K562 (cell line): ENCODE measurements at regions not wholly inside any gene's neighbourhood (a gene's known extent, or its start where the extent isn't known, plus 50 kb on each side); places are given as distances from the start of the nearest gene placed in this dataset.

Experiments used
- ATAC-seq: fragments of 200-7000 bp; cut with Tn5 transposase; 3 replicates; pipeline ENCODE4 v1.9.1; 2020; ENCODE audit warnings: moderate library complexity
- BruUV-seq: library from RNA; stranded (reverse); fragments of 400-500 nt; replicated peaks from 2 replicates; lab custom pipeline; 2021; lab: Mats Ljungman, UMichigan
- CTCF ChIA-PET: fragments of 300-600 bp; formaldehyde crosslinking; extraction: SDS; loops from one replicate; lab custom pipeline; 2021; ENCODE audit warnings: low intra/inter-chr PET ratio; lab: Yijun Ruan, JAX
- POLR2A ChIA-PET: fragments of 300-600, 350-650 bp; sonication (Branson Sonifier 250); formaldehyde crosslinking; extraction: SDS; loops from one replicate; lab custom pipeline; 2021; ENCODE audit warnings: antibody characterized with exemption, inconsistent platforms; lab: Yijun Ruan, JAX
- DNase-seq, 4 experiments: peaks; one replicate each; pipeline versions ENCODE4 v3.0.0 to v3.0.0-alpha.2; 2011 to 2018; ENCODE audit warnings: low spot score in 3 of 4, mixed read lengths in 3 of 4; ENCODE audit errors: extremely low read depth in 1 of 4
- FAIRE-seq: peaks from 2 replicates; lab custom pipeline; 2011; peaks lifted over from hg19 to GRCh38; lab: Jason Lieb, UNC
- H2AFZ ChIP-seq: 2 replicates; pipeline ENCODE4 v1.6.0; 2011; ENCODE audit warnings: low read depth, low read length, control low read depth, inconsistent platforms
- H3K27ac ChIP-seq: fragments of 200-600 bp; 3 replicates; pipeline ENCODE4 v1.8.0; 2011; ENCODE audit warnings: low read depth, mild to moderate bottlenecking, control low read depth, inconsistent platforms, low read length, moderate library complexity, mixed read lengths; ENCODE audit errors: extremely low read depth
- H3K27me3 ChIP-seq, 2 experiments: fragments of 300-600 bp in 1 of 2; 2 replicates in 1 of 2; 3 replicates in 1 of 2; pipeline versions ENCODE4 v1.6.0 to v1.8.0; 2011; ENCODE audit warnings: inconsistent platforms in 2 of 2, low read length in 2 of 2, mild to moderate bottlenecking in 1 of 2, mixed read lengths in 1 of 2, moderate library complexity in 1 of 2; ENCODE audit not compliant: control insufficient read depth in 2 of 2, insufficient read depth in 2 of 2
- H3K36me3 ChIP-seq: fragments of 300-600 bp; 3 replicates; pipeline ENCODE4 v1.8.0; 2011; ENCODE audit warnings: mild to moderate bottlenecking, low read length, inconsistent platforms; ENCODE audit not compliant: control insufficient read depth, insufficient read depth
- H3K4me1 ChIP-seq, 2 experiments: fragments of 200-600 bp in 1 of 2; replicated peaks in 1 of 2; 2 replicates in 1 of 2; 3 replicates in 1 of 2; pipeline versions ENCODE4 v1.5.1 to v1.8.0; 2011; ENCODE audit warnings: inconsistent platforms in 2 of 2, low read length in 2 of 2, mild to moderate bottlenecking in 1 of 2, mixed read lengths in 1 of 2, moderate library complexity in 1 of 2; ENCODE audit not compliant: control insufficient read depth in 2 of 2, insufficient read depth in 2 of 2
- H3K4me2 ChIP-seq: 2 replicates; pipeline ENCODE4 v1.6.1; 2011; ENCODE audit warnings: low read length, control low read depth, inconsistent platforms, mixed read lengths; ENCODE audit not compliant: insufficient read depth
- H3K4me3 ChIP-seq: fragments of 200-600 bp; sonication (generic), shearing (Covaris generic); 2 replicates; pipeline ENCODE4 v1.5.1; 2016; ENCODE audit warnings: control low read depth, inconsistent platforms
- H3K79me2 ChIP-seq: fragments of 200-600 bp; 3 replicates; pipeline ENCODE4 v1.8.0; 2011; ENCODE audit warnings: low read length, inconsistent platforms; ENCODE audit not compliant: control insufficient read depth, insufficient read depth
- H3K9ac ChIP-seq, 2 experiments: 2 replicates each; pipeline versions ENCODE4 v1.6.0 to v1.6.1; 2011; ENCODE audit warnings: low read depth in 2 of 2, low read length in 2 of 2, control low read depth in 1 of 2, inconsistent platforms in 1 of 2, mild to moderate bottlenecking in 1 of 2, mixed read lengths in 1 of 2; ENCODE audit not compliant: insufficient read depth in 1 of 2
- H3K9me1 ChIP-seq: one replicate; pipeline ENCODE4 v1.6.0; 2011; ENCODE audit warnings: inconsistent platforms, mild to moderate bottlenecking, low read length, moderate library complexity; ENCODE audit not compliant: control insufficient read depth, insufficient read depth
- H3K9me3 ChIP-seq: replicated peaks from 2 replicates; pipeline ENCODE4 v1.5.1; 2011; ENCODE audit warnings: low read depth, low read length, inconsistent platforms; ENCODE audit not compliant: control insufficient read depth, insufficient read depth
- H4K20me1 ChIP-seq: replicated peaks from 2 replicates; pipeline ENCODE4 v1.6.1; 2011; ENCODE audit warnings: low read length, inconsistent platforms, mixed read lengths; ENCODE audit not compliant: control insufficient read depth, insufficient read depth
- BRF1 ChIP-seq: IDR thresholded peaks from 3 replicates; pipeline ENCODE4 v1.6.1; 2011; ENCODE audit warnings: borderline replicate concordance, mild to moderate bottlenecking; ENCODE audit not compliant: insufficient read length; ENCODE audit errors: extremely low read depth
- CREBBP ChIP-seq: IDR thresholded peaks from one replicate; pipeline ENCODE4 v1.6.1; 2012; ENCODE audit warnings: low read depth, mild to moderate bottlenecking, control low read depth, inconsistent platforms, low read length
- E2F3 ChIP-seq: fragments of 250-450 bp; sonication (Bioruptor Pico); IDR thresholded peaks from 2 replicates; pipeline ENCODE4 v1.4.0; 2020; ENCODE audit warnings: mild to moderate bottlenecking
- GATA2 ChIP-seq: sonication (generic); formaldehyde crosslinking; IDR thresholded peaks from 2 replicates; pipeline ENCODE4 v1.4.0; 2020; ENCODE audit warnings: mild to moderate bottlenecking, missing genetic modification reagents
- HDAC8 ChIP-seq: fragments of 450-650 bp; IDR thresholded peaks from 2 replicates; pipeline ENCODE4 v1.6.1; 2016; ENCODE audit warnings: mild to moderate bottlenecking, missing genetic modification characterization, moderate library complexity, missing compliant biosample characterization
- HNRNPL ChIP-seq: fragments of 200-400 bp; formaldehyde crosslinking; IDR thresholded peaks from 2 replicates; pipeline ENCODE4 v1.6.1; 2017; ENCODE audit warnings: low read depth, mild to moderate bottlenecking, low read length
- RBBP5 ChIP-seq: fragments of 200-600 bp; sonication (generic); IDR thresholded peaks from 2 replicates; pipeline ENCODE4 v1.6.1; 2012; ENCODE audit warnings: borderline replicate concordance, mild to moderate bottlenecking, low read length, control low read depth, inconsistent platforms; ENCODE audit not compliant: insufficient read depth, poor library complexity, severe bottlenecking
- SIX5 ChIP-seq, 2 experiments: IDR thresholded peaks; 2 replicates each; pipeline ENCODE4 v1.6.1; 2011; ENCODE audit warnings: low read length in 2 of 2, borderline replicate concordance in 1 of 2, low read depth in 1 of 2, mild to moderate bottlenecking in 1 of 2, moderate library complexity in 1 of 2; ENCODE audit not compliant: insufficient read depth in 1 of 2
- SMC3 ChIP-seq: conservative IDR thresholded peaks from 2 replicates; pipeline ENCODE4 v1.6.1; 2011; ENCODE audit warnings: low read depth, low read length, improper control_type of control experiment; ENCODE audit not compliant: insufficient read depth
- TCF3 ChIP-seq: sonication (generic); formaldehyde crosslinking; IDR thresholded peaks from 2 replicates; pipeline ENCODE4 v1.4.0; 2020; ENCODE audit warnings: mild to moderate bottlenecking, missing genetic modification reagents
- ZNF124 ChIP-seq: sonication (generic); formaldehyde crosslinking; IDR thresholded peaks from 2 replicates; pipeline ENCODE4 v1.8.1; 2022; ENCODE audit warnings: missing genetic modification reagents
- in situ Hi-C: fragments of 300-500 bp; cut with MboI; formaldehyde crosslinking; loops from 4 replicates; pipeline ENCODE4 v1.15.0; 2018; ENCODE audit warnings: inconsistent platforms, mixed read lengths
- intact Hi-C: fragments of 100-400 bp; cut with micrococcal nuclease; formaldehyde crosslinking; loops from 2 replicates; pipeline ENCODE4 v1.14.2; 2022
- TF ChIP-seq, protein P1 (sequence below): fragments of 450-650 bp; IDR thresholded peaks from 2 replicates; pipeline ENCODE4 v1.7.1; 2018; ENCODE audit warnings: mild to moderate bottlenecking, low read depth; ENCODE audit not compliant: partially characterized antibody
- TF ChIP-seq, protein P2 (sequence below): sonication (generic); formaldehyde crosslinking; IDR thresholded peaks from 2 replicates; pipeline ENCODE4 v1.8.1; 2022; ENCODE audit warnings: missing genetic modification reagents
- TF ChIP-seq, protein P3 (sequence below): fragments of 450-650 bp; IDR thresholded peaks from 2 replicates; pipeline ENCODE4 v1.6.1; 2016
- TF ChIP-seq, protein P4 (sequence below): fragments of 450-650 bp; formaldehyde crosslinking; IDR thresholded peaks from 2 replicates; pipeline ENCODE4 v1.4.0; 2020; ENCODE audit warnings: mild to moderate bottlenecking

DNA sequence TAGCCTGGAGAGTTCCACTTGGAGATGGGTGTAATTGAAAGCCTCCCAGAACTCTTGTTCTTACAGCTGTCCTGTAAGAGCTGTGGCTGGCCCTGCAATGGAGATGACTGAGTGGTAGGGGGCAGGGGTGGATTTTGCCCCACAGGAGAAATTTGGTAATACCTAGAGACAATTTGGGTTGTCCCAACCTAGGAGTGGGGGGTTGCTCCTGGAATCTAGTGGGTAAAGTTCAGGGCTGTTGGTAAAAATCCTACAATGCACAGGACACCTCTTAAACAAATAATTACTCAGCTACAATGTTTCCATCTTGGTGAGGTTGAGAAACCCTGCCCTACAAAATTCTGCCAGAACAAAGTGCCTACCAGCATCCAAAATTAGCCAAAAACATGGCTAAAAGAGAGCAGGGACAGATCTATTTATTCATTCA is 181.1 kb upstream of the SH3BP4 start:
- TF ChIP-seq CREBBP = no peak
- no peak for TF ChIP-seq HDAC8
- TF ChIP-seq, protein P1, sequence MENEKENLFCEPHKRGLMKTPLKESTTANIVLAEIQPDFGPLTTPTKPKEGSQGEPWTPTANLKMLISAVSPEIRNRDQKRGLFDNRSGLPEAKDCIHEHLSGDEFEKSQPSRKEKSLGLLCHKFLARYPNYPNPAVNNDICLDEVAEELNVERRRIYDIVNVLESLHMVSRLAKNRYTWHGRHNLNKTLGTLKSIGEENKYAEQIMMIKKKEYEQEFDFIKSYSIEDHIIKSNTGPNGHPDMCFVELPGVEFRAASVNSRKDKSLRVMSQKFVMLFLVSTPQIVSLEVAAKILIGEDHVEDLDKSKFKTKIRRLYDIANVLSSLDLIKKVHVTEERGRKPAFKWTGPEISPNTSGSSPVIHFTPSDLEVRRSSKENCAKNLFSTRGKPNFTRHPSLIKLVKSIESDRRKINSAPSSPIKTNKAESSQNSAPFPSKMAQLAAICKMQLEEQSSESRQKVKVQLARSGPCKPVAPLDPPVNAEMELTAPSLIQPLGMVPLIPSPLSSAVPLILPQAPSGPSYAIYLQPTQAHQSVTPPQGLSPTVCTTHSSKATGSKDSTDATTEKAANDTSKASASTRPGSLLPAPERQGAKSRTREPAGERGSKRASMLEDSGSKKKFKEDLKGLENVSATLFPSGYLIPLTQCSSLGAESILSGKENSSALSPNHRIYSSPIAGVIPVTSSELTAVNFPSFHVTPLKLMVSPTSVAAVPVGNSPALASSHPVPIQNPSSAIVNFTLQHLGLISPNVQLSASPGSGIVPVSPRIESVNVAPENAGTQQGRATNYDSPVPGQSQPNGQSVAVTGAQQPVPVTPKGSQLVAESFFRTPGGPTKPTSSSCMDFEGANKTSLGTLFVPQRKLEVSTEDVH = no peak
- TF ChIP-seq, protein P2, sequence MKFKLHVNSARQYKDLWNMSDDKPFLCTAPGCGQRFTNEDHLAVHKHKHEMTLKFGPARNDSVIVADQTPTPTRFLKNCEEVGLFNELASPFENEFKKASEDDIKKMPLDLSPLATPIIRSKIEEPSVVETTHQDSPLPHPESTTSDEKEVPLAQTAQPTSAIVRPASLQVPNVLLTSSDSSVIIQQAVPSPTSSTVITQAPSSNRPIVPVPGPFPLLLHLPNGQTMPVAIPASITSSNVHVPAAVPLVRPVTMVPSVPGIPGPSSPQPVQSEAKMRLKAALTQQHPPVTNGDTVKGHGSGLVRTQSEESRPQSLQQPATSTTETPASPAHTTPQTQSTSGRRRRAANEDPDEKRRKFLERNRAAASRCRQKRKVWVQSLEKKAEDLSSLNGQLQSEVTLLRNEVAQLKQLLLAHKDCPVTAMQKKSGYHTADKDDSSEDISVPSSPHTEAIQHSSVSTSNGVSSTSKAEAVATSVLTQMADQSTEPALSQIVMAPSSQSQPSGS = no peak
- no peak for TF ChIP-seq GATA2 (CRISPR knock-in tag)
- TF ChIP-seq E2F3 (CRISPR knock-in tag) = no peak
- TF ChIP-seq SMC3 = no peak
- TF ChIP-seq, protein P3, sequence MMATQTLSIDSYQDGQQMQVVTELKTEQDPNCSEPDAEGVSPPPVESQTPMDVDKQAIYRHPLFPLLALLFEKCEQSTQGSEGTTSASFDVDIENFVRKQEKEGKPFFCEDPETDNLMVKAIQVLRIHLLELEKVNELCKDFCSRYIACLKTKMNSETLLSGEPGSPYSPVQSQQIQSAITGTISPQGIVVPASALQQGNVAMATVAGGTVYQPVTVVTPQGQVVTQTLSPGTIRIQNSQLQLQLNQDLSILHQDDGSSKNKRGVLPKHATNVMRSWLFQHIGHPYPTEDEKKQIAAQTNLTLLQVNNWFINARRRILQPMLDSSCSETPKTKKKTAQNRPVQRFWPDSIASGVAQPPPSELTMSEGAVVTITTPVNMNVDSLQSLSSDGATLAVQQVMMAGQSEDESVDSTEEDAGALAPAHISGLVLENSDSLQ = no peak
- TF ChIP-seq RBBP5 = no peak
- TF ChIP-seq HNRNPL = no peak
- TF ChIP-seq, protein P4, sequence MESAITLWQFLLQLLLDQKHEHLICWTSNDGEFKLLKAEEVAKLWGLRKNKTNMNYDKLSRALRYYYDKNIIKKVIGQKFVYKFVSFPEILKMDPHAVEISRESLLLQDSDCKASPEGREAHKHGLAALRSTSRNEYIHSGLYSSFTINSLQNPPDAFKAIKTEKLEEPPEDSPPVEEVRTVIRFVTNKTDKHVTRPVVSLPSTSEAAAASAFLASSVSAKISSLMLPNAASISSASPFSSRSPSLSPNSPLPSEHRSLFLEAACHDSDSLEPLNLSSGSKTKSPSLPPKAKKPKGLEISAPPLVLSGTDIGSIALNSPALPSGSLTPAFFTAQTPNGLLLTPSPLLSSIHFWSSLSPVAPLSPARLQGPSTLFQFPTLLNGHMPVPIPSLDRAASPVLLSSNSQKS (CRISPR knock-in tag) = no peak
- no peak for TF ChIP-seq ZNF124 (CRISPR knock-in tag)
- TF ChIP-seq TCF3 (CRISPR knock-in tag) = no peak
- no peak for TF ChIP-seq BRF1
- TF ChIP-seq SIX5 (IDR thresholded peaks at IDR 0.05; ENCODE audit: borderline replicate concordance in 1 of 2, insufficient read depth in 1 of 2, low read depth in 1 of 2, low read length in 2 of 2) = no peak
- TF ChIP-seq, all 486 proteins: peak for 0
- no peak overlapping the region for H3K4me3 ChIP-seq
- H3K27me3 ChIP-seq = no peaks in the 10 kb centered on the region; a peak in 1 of 5 replicates
- H3K9me3 ChIP-seq = no peaks in the 10 kb centered on the region
- ChIA-PET POLR2A (no interaction called here), CTCF (no interaction called here)
- no peaks in the 10 kb centered on the region for H3K9me1 ChIP-seq
- H3K79me2 ChIP-seq = no peaks in the 10 kb centered on the region
- intact Hi-C loops (no loop called here), in situ Hi-C loops (no loop called here)
- no peaks in the 10 kb centered on the region for H4K20me1 ChIP-seq
- DNase-seq = no peak
- no TSS peak for BruUV-seq
- H3K4me2 ChIP-seq = no peak overlapping the region
- ATAC-seq = no peak
- H3K36me3 ChIP-seq = no peaks in the 10 kb centered on the region
- no peak for FAIRE-seq
- no peak overlapping the region for H2AFZ ChIP-seq
- no peak overlapping the region for H3K27ac ChIP-seq
- H3K9ac ChIP-seq = no peak overlapping the region
- no peaks in the 10 kb centered on the region for H3K4me1 ChIP-seq
